PC-9 (cell line): ENCODE measurements at regions not wholly inside any gene's neighbourhood (a gene's known extent, or its start where the extent isn't known, plus 50 kb on each side); places are given as distances from the start of the nearest gene placed in this dataset.

ENCODE experiments used
- BruUV-seq: library from RNA; stranded (reverse); fragments of 400-500 nt; replicated peaks from 2 replicates; lab custom pipeline; 2021; lab: Mats Ljungman, UMichigan
- CTCF ChIA-PET: fragments of 300-600 bp; sonication (Branson Sonifier 250); formaldehyde crosslinking; loops from one replicate; lab custom pipeline; 2022; ENCODE audit warnings: antibody characterized with exemption; lab: Charles Lee
- POLR2A ChIA-PET: fragments of 300-600 bp; sonication (Branson Sonifier 250); formaldehyde crosslinking; loops from one replicate; lab custom pipeline; 2022; ENCODE audit warnings: antibody characterized with exemption; ENCODE audit not compliant: unreplicated experiment; lab: Charles Lee
- DNase-seq, 2 experiments: peaks; one replicate each; pipeline versions ENCODE4 v3.0.0 to v3.0.0-alpha.2; 2015 to 2022; ENCODE audit warnings: mixed read lengths in 1 of 2
- H2AFZ ChIP-seq: fragments of 200-600 bp; sonication (generic); 2 replicates; pipeline ENCODE4 v1.8.1; 2017; ENCODE audit warnings: antibody characterized with exemption
- H3F3A ChIP-seq: fragments of 200-600 bp; sonication (generic); 2 replicates; pipeline ENCODE4 v1.8.1; 2017; ENCODE audit warnings: antibody characterized with exemption, mild to moderate bottlenecking, low read depth; ENCODE audit not compliant: insufficient read depth
- H3K27ac ChIP-seq: fragments of 200-600 bp; sonication (generic); 2 replicates; pipeline ENCODE4 v1.6.1; 2016; ENCODE audit warnings: mixed run types
- H3K27me3 ChIP-seq: fragments of 200-600 bp; sonication (generic); 2 replicates; pipeline ENCODE4 v1.6.1; 2016; ENCODE audit warnings: low read depth, mixed run types; ENCODE audit not compliant: insufficient read depth
- H3K36me3 ChIP-seq: fragments of 200-600 bp; sonication (generic); 2 replicates; pipeline ENCODE4 v1.6.1; 2016; ENCODE audit warnings: low read depth, mixed run types
- H3K4me1 ChIP-seq: fragments of 200-600 bp; sonication (generic); replicated peaks from 2 replicates; pipeline ENCODE4 v1.6.1; 2016; ENCODE audit warnings: mixed run types; ENCODE audit not compliant: insufficient read depth
- H3K4me2 ChIP-seq: fragments of 200-600 bp; sonication (generic); 2 replicates; pipeline ENCODE4 v1.6.1; 2017; ENCODE audit warnings: mixed run types
- H3K4me3 ChIP-seq: fragments of 200-600 bp; sonication (generic); 2 replicates; pipeline ENCODE4 v1.6.1; 2016; ENCODE audit warnings: mixed run types
- H3K79me2 ChIP-seq: fragments of 200-600 bp; sonication (generic); 2 replicates; pipeline ENCODE4 v1.6.1; 2017; ENCODE audit warnings: low read depth, mixed run types
- H3K9me2 ChIP-seq: fragments of 200-600 bp; sonication (generic); 2 replicates; pipeline ENCODE4 v1.8.1; 2017; ENCODE audit warnings: mild to moderate bottlenecking; ENCODE audit not compliant: insufficient read depth
- H3K9me3 ChIP-seq: fragments of 200-600 bp; sonication (generic); 2 replicates; pipeline ENCODE4 v1.8.1; 2016; ENCODE audit warnings: low read depth; ENCODE audit not compliant: insufficient read depth
- H4K20me1 ChIP-seq: fragments of 200-600 bp; sonication (generic); 2 replicates; pipeline ENCODE4 v1.8.1; 2017; ENCODE audit not compliant: insufficient read depth
- CTCF ChIP-seq: fragments of 200-600 bp; sonication (generic); conservative IDR thresholded peaks from 2 replicates; pipeline ENCODE4 v1.6.1; 2017; ENCODE audit warnings: mixed run types, antibody characterized with exemption, mild to moderate bottlenecking, moderate library complexity
- EZH2 ChIP-seq: fragments of 200-600 bp; sonication (generic); IDR thresholded peaks from 2 replicates; pipeline ENCODE4 v1.8.0; 2017; ENCODE audit warnings: antibody characterized with exemption, low read depth
- intact Hi-C: fragments of 100-400 bp; cut with micrococcal nuclease; formaldehyde crosslinking; loops from one replicate; pipeline ENCODE4 v1.10.0; 2022; ENCODE audit not compliant: unreplicated experiment

GRCh38 chr22:47995264-47995627, 1232.8 kb downstream of the TBC1D22A start:
- POLR2A ChIA-PET: no interaction called here
- no peak overlapping the region for H3K4me3 ChIP-seq
- BruUV-seq: no TSS peak
- H3K9me3 ChIP-seq: no peaks in the 10 kb centered on the region
- H4K20me1 ChIP-seq: no peaks in the 10 kb centered on the region
- no peak overlapping the region for H2AFZ ChIP-seq
- no peaks in the 10 kb centered on the region for H3K36me3 ChIP-seq
- no peaks in the 10 kb centered on the region for H3F3A ChIP-seq
- H3K4me1 ChIP-seq: no peaks in the 10 kb centered on the region
- no peak for TF ChIP-seq EZH2
- TF ChIP-seq CTCF: no peak
- intact Hi-C loops: no loop called here
- DNase-seq: no peak
- peaks cover 91% of the 10 kb centered on the region for H3K27me3 ChIP-seq
- no peak overlapping the region for H3K27ac ChIP-seq
- no peaks in the 10 kb centered on the region for H3K9me2 ChIP-seq
- H3K4me2 ChIP-seq: no peak overlapping the region
- CTCF ChIA-PET: no interaction called here
- H3K79me2 ChIP-seq: no peaks in the 10 kb centered on the region

DNA sequence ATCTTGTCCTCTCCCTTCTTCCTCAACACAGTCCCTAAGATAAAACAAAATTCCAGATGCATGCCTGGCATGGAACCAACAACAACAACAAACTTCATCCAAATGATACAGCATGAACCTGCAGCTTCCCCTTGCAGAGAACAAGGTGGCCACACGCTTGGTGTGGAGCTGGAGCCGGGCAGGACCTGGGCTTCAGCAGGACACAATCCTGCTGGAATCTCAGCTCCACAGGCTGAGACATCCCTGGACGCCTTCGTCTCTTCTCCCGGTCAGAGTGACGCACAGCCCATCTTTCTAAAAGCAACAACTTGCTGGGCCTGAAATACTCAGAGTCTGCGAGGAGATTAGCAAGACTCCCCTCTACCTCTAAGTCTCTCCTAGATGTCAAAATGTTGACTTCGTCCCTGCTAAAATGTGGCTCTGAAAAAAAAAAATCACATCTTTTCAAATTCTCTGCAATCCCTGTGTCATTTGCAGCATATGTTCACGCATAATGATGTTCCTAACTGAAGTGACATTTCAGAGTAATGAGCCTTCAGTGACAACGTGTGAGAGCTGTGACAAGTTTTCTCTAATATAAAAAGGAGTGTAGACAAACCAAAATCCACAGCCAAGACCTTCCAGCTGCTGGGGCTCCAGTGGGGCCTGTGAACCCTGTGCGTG, 1232.3 kb downstream of the TBC1D22A start:
- intact Hi-C loops: no loop called here
- ChIA-PET POLR2A (no interaction called here), CTCF (no interaction called here)
- Histone ChIP-seq H3K9me3 (no peaks in the 10 kb centered on the region), H3K4me1 (no peaks in the 10 kb centered on the region), H3K9me2 (no peaks in the 10 kb centered on the region), H3F3A (no peaks in the 10 kb centered on the region), H3K79me2 (no peaks in the 10 kb centered on the region), H3K4me2 (no peak overlapping the region), H3K36me3 (no peaks in the 10 kb centered on the region), H3K4me3 (no peak overlapping the region), H3K27ac (no peak overlapping the region), H4K20me1 (no peaks in the 10 kb centered on the region), H2AFZ (no peak overlapping the region), H3K27me3 (peaks cover 86% of the 10 kb centered on the region)
- BruUV-seq: no TSS peak
- no peak for DNase-seq
- no peak for TF ChIP-seq CTCF

- POLR2A ChIA-PET: no interaction called here
- no TSS peak for BruUV-seq
- CTCF ChIA-PET: no interaction called here
Observed at GRCh38 chr22:47994045-47994444, 1231.6 kb downstream of the TBC1D22A start.

More at GRCh38 chr22:47994045-47994444, 1231.6 kb downstream of the TBC1D22A start:
- Histone ChIP-seq H3K4me1 (no peaks in the 10 kb centered on the region), H2AFZ (no peak overlapping the region), H3K9me2 (no peaks in the 10 kb centered on the region), H4K20me1 (no peaks in the 10 kb centered on the region), H3K4me3 (no peak overlapping the region), H3F3A (no peaks in the 10 kb centered on the region), H3K79me2 (no peaks in the 10 kb centered on the region), H3K4me2 (no peak overlapping the region), H3K9me3 (no peaks in the 10 kb centered on the region), H3K27me3 (peaks cover 82% of the 10 kb centered on the region), H3K27ac (no peak overlapping the region), H3K36me3 (no peaks in the 10 kb centered on the region)
- intact Hi-C loops: no loop called here
- no peak for TF ChIP-seq CTCF
- no peak for TF ChIP-seq EZH2
- DNase-seq: no peak
